Stimulated activated CD4-positive, alpha-beta T cell treated with anti-CD3 and anti-CD28 coated beads, TNF-alpha, amount 100 ng/mL, for 4 hours (primary cell): ENCODE measurements at regions not wholly inside any gene's neighbourhood (a gene's known extent, or its start where the extent isn't known, plus 50 kb on each side); places are given as distances from the start of the nearest gene placed in this dataset.
"Not testable (repeated sequence)": the region's sequence is repeated elsewhere in the genome, so short reads cannot be mapped to it uniquely, and the experiment has no call there.

ENCODE experiments used
- DNase-seq, 3 experiments: peaks; one replicate each; pipeline ENCODE4 v3.0.0-alpha.2; 2020; ENCODE audit warnings: low read depth in 3 of 3

- DNase-seq: no peak
These were observed 242.2 kb upstream of the OR4E1 start for GRCh38 chr14:21915826-21916225.

GRCh38 chr14:21913759-21914158, 240.1 kb upstream of the OR4E1 start:
- DNase-seq: peak in 2 of 3 experiments; percentile 53 to 74

GRCh38 chr14:21912367-21912766, 238.7 kb upstream of the OR4E1 start:
- DNase-seq: no peak

GRCh38 chr14:21911877-21912276, 238.3 kb upstream of the OR4E1 start:
- DNase-seq: no peak

GRCh38 chr14:21910260-21910659, 236.6 kb upstream of the OR4E1 start:
- DNase-seq: no peak

DNA sequence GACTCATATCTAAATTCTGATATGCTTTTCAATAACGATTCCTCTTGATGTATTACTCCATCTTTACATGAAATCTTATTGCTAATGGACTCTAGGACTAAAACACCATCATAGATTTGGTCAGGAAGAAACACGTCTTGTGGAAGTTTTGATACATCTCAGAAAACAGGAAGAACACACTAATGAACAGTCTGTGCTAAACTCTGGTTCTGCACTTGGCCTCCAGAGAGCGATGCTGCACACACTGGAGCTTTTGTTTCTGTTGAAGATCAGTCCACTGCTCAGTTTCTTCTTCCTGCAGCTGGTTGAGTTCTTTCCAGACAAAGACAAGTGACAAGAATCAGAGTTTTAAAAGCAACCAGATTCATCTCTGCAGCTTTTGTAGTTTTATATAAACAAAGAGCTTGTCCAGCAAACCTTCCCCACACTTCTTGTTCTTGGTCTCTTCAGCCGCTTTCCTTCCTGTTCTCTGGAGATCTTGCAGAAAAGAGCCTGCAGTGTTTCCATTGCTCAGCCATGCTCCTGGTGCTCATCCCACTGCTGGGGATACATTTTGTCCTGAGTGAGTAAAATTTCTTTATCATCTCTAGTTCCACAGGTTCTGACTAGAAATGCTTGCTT, 229.1 kb upstream of the OR4E1 start:
- DNase-seq: no peak

- DNase-seq: not testable (repeated sequence)
These were observed 221.2 kb upstream of the OR4E1 start for GRCh38 chr14:21894898-21895194.

DNA sequence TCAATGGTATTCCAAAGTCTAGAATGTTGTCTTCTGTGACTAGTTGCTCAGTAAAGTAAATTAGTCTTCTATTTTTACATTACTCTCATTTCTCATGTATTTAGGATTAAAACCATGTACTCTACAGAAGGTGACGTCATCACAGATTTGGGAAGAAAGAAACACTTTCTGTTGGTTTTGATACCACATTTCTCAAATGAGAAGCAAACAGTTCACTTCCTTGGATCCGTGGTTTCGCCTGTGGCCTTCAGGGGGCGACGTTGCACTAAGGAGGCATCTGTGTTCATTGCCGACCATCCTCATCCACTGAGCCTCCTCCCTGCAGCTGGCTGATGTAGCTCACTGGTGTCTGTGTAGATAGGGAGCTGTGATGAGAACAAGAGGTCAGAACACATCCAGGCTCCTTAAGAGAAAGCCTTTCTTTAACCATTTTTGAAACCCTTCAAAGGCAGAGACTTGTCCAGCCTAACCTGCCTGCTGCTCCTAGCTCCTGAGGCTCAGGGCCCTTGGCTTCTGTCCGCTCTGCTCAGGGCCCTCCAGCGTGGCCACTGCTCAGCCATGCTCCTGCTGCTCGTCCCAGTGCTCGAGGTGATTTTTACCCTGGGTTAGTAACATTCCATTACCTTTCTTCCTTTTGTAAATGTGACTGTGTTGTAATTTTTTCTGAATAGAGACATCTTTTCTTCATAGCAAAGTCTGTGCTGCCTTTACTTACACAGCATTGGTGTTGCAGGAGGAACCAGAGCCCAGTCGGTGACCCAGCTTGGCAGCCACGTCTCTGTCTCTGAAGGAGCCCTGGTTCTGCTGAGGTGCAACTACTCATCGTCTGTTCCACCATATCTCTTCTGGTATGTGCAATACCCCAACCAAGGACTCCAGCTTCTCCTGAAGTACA, 220.6 kb upstream of the OR4E1 start:
- peak; percentile 18 to 27 (median 25) for DNase-seq

DNA sequence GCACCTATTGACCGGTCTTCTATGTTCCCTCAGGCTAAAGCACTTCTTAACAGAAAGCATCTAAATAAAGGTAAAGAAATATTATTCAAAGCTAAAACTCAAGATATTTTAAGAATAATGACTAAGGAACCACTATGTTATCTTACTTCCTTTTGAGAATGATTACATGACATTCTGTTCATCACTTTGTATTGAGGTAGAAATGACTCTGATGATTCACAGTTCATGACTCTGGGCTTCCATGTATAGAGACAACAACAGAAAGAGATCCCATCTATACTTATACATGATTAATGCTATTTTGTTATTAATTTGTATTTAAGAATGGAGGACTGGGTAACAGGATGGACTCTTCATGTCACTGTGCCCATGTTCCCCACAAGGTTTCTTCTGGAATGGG, 218.3 kb upstream of the OR4E1 start:
- no peak for DNase-seq

GRCh38 chr14:21884995-21885394, 211.4 kb upstream of the OR4E1 start:
- DNase-seq: no peak

- no peak for DNase-seq
These were observed 208.6 kb upstream of the OR4E1 start for GRCh38 chr14:21882226-21882625.

- DNase-seq: no peak
These were observed 207.3 kb upstream of the OR4E1 start for GRCh38 chr14:21880918-21881317.

- no peak for DNase-seq
These were observed 202.2 kb upstream of the OR4E1 start for GRCh38 chr14:21875791-21876190.

DNA sequence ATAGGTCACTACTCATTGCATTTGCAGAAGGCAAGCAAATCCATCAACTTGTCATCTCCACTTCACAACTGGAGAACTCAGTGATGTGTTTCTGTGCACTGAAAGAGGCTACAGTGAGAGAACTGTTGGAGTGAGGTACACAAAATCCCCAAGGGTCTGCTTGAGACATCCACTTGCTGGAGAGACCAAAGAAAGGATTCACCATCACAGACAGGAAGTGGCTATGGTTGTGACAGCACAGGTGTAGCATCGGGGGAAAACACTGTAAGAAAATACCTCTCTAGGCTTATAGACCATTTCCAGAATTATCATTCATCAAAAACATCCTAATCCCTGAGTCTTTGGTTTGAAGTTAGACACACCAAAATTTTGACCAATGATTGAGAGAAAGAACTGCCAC, 201.3 kb upstream of the OR4E1 start:
- no peak for DNase-seq

DNA sequence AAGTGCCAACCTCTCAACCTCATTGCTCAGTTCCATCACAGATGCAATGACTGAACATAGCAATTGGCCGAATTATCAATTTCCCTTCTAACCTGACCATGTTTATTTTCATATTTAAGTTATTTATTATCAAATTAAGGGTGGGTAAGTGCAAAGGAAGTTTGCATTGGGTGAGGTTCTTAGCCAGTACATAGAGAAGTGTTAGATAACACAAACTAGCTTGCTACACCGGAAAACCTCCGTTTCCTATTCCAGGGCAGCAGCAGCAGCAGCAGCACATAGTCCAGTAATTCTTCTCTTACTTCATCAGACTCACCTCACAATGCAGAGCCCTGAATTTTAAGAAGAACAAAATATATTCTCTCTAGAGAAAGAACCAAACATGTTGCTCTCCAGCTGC, 200.5 kb upstream of the OR4E1 start:
- DNase-seq: no peak

DNA sequence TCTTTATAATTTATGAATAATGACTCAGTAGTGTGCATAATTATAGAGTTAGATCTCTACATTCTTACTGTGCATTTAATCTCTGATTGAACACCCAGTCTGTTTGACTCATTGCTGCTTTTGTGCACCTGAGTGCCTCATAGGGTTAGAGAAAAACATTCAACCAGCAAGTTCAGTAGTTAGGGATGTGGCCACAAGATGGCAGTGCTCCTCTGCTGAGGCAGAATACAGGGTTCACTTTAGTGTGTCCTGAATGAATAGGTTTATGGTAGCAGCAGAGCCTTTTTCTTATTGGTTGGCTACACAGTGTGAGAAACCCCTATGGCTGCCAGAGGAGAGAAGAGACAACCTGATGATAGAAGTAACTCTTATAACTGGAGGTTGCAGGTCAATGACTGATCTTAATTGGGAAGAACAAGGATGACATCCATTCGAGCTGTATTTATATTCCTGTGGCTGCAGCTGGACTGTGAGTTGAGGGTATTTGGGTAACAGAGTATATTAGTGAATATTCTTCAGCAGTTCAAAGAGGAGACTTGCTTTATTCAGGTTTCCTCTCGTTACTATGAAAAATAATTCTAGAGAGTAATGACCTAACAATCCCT, 194.9 kb upstream of the OR4E1 start:
- peak; percentile 38 to 68 (median 66) for DNase-seq

- DNase-seq: no peak
These were observed 193.9 kb upstream of the OR4E1 start for GRCh38 chr14:21867541-21867940.

DNA sequence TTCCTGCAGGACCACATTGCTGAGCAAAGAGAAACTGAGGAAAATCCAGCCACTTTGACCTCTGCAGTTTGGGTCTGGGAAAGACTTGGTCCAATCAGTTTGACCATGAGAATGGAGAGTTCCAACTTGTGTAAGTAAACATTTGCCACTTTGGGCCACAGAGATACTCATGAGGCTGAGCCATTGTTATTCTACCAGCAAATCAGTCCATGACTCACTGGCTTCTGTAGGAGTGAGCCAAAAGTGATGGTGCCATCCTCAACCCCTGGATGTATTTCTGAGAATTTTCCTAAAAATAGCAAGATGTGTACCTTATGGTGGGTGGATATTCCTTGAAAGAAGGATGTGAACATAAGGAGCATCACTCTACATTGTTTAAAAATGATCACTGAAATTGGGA, 192.9 kb upstream of the OR4E1 start:
- DNase-seq: no peak

DNA sequence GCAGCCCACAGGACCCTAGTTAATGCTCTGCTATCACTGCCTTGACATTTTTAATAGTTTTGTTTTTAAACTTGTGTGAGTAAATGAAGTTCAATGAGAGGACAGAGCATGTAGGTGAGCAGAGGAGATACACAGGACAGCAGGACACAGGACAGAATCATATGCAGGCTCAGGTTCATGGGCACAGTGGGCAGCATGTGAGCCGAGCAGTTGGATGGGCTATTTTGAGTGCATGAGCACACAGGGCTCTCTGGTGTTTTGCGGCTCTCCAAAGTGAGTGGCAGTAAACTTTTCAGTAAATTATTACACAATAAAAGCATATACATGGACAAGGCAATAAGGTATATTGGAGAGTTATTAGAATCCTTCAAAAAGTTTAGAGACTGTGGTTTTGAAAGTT, 189.7 kb upstream of the OR4E1 start:
- no peak for DNase-seq

DNA sequence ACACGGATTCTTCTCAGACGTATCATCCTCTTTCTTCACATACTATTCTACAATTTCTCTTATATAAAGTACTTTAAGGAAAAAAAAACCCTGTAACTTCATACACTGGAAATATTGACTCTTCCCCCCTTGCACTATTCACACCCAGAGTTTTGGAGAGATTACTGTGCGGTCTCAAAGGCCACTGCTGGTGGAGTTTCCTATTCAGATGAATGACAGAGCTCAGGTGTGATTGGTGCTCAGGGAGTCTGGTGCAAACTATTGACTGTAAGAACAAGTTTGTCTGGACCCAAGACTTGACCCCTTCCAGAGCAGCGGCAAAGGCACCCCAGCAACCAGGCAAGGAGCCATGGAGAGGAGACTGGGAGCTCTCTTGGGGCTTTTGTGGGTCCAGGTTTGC, 187.5 kb upstream of the OR4E1 start:
- DNase-seq: no peak

DNA sequence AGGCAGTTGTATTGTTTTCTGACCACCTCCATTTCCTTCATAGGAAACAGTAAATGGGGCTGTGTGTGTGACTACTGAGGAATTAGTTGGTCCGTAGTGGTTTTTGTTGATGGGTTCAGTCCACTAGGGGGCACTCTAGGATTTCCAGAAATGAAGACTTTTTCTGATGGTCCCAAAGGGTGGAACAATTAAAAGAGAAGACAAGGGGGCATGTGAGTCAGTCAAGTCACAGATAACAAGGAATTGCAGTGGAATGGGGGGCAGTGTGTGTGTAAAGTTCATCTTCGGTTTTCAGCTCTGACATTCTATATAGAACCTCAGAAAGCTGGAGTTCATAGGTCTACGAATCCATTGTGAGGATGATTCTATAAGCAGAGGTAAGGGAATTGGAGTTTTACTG, 186.6 kb upstream of the OR4E1 start:
- DNase-seq: peak in 1 of 3 experiments; percentile 21

DNA sequence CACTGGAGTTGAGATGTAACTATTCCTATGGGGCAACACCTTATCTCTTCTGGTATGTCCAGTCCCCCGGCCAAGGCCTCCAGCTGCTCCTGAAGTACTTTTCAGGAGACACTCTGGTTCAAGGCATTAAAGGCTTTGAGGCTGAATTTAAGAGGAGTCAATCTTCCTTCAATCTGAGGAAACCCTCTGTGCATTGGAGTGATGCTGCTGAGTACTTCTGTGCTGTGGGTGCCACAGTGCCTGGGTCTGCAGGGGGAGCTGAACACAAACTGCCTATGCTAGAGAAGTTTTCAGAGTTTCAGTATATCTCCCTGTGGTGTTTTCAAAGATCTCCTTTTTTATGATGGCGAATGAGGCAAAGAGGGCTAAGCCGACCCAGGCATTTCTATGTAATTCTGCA, 179.2 kb upstream of the OR4E1 start:
- DNase-seq: no peak

GRCh38 chr14:21852061-21852664, 178.5 kb upstream of the OR4E1 start:
- peak; percentile 35 to 58 (median 50) for DNase-seq
